ENCODE measurements at regions not wholly inside any gene's neighbourhood (a gene's known extent, or its start where the extent isn't known, plus 50 kb on each side); places are given as distances from the start of the nearest gene placed in this dataset.

DNA sequence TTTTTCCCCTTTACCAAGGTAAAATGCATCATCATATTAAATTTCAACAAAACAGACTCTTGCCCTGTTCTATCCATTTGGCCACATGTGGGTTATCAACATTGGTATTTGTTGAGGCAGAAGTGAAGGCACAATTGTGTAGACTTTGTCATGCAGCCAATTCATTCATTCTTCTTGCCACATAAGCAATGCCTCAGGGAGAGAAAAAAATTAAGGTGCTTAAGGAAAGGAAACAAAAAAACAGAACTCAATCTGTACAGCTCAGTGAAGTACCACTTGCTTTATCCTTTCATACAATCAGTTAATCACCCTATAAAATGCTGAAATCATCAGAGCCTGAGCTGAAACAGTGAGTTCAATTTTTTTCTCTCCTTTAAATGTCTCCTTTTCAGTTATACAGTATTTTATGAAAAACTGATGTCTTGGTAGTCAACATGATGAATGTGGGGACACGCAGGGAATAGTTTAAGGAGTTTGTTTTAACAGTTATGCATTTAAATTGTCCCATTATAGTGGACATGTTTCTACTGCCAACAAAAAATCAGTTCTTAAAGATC is 588.9 kb downstream of the MFSD1 start:
- TF ChIP-seq, protein P1, sequence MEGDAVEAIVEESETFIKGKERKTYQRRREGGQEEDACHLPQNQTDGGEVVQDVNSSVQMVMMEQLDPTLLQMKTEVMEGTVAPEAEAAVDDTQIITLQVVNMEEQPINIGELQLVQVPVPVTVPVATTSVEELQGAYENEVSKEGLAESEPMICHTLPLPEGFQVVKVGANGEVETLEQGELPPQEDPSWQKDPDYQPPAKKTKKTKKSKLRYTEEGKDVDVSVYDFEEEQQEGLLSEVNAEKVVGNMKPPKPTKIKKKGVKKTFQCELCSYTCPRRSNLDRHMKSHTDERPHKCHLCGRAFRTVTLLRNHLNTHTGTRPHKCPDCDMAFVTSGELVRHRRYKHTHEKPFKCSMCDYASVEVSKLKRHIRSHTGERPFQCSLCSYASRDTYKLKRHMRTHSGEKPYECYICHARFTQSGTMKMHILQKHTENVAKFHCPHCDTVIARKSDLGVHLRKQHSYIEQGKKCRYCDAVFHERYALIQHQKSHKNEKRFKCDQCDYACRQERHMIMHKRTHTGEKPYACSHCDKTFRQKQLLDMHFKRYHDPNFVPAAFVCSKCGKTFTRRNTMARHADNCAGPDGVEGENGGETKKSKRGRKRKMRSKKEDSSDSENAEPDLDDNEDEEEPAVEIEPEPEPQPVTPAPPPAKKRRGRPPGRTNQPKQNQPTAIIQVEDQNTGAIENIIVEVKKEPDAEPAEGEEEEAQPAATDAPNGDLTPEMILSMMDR (IDR thresholded peaks at IDR 0.05): no peak
- TF ChIP-seq POLR2A (IDR thresholded peaks at IDR 0.05): no peak
